ENCODE measurements at regions not wholly inside any gene's neighbourhood (a gene's known extent, or its start where the extent isn't known, plus 50 kb on each side); places are given as distances from the start of the nearest gene placed in this dataset.

DNA sequence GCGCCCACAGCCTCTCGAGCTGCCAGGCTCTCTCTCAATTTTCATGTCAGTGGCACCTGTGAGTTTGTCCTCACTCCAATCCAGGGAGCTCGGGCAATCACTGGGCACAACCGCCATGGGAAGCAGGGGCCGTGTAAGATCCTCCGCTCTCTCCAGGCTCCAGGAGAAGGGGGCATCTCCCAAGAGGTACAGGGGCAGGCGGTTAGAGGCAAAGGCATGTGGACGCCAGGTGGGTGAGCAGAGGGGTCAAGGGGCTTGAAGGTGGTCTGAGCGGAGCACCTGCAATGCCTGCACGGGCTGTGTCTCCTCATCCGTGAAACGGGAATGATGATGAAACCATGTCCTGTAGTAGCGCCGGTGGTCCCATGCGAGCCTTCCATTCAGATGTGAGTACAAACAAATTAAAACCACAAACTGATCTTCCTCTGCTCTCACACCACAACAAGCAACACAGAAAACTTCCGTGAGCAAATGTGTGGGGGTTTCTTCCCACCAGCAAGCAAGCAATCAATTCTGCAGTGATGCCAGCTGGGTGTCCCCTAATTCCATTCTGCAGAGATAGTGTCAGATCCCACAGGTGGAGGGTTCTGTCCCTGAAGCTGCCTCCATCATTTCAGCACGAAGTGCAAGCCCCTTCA is 222.5 kb upstream of the PMEPA1 start:
- TF ChIP-seq POLR2A (IDR thresholded peaks at IDR 0.05; ENCODE audit: borderline replicate concordance, extremely low read depth, insufficient read depth, insufficient read length) (no peak), ZNF274 (IDR thresholded peaks at IDR 0.05; ENCODE audit: low read depth, low read length) (no peak), RAD21 (IDR thresholded peaks at IDR 0.05; ENCODE audit: low read depth) (no peak), EZH2phosphoT487 (IDR thresholded peaks at IDR 0.05; ENCODE audit: borderline replicate concordance) (no peak), FOSL1 (IDR thresholded peaks at IDR 0.05; ENCODE audit: low read depth) (no peak), ELF1 (IDR thresholded peaks at IDR 0.05; ENCODE audit: borderline replicate concordance, low read depth) (no peak), POLR2AphosphoS5 (IDR thresholded peaks at IDR 0.05; ENCODE audit: low read depth, low read length) (no peak)
- TF ChIP-seq, protein P1, sequence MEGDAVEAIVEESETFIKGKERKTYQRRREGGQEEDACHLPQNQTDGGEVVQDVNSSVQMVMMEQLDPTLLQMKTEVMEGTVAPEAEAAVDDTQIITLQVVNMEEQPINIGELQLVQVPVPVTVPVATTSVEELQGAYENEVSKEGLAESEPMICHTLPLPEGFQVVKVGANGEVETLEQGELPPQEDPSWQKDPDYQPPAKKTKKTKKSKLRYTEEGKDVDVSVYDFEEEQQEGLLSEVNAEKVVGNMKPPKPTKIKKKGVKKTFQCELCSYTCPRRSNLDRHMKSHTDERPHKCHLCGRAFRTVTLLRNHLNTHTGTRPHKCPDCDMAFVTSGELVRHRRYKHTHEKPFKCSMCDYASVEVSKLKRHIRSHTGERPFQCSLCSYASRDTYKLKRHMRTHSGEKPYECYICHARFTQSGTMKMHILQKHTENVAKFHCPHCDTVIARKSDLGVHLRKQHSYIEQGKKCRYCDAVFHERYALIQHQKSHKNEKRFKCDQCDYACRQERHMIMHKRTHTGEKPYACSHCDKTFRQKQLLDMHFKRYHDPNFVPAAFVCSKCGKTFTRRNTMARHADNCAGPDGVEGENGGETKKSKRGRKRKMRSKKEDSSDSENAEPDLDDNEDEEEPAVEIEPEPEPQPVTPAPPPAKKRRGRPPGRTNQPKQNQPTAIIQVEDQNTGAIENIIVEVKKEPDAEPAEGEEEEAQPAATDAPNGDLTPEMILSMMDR (IDR thresholded peaks at IDR 0.05 in 2 of 3, conservative IDR thresholded peaks at IDR 0.05 in 1 of 3; ENCODE audit: borderline replicate concordance in 1 of 3, insufficient read depth in 1 of 3, low read depth in 2 of 3, low read length in 2 of 3): no peak
- TF ChIP-seq, protein P2, sequence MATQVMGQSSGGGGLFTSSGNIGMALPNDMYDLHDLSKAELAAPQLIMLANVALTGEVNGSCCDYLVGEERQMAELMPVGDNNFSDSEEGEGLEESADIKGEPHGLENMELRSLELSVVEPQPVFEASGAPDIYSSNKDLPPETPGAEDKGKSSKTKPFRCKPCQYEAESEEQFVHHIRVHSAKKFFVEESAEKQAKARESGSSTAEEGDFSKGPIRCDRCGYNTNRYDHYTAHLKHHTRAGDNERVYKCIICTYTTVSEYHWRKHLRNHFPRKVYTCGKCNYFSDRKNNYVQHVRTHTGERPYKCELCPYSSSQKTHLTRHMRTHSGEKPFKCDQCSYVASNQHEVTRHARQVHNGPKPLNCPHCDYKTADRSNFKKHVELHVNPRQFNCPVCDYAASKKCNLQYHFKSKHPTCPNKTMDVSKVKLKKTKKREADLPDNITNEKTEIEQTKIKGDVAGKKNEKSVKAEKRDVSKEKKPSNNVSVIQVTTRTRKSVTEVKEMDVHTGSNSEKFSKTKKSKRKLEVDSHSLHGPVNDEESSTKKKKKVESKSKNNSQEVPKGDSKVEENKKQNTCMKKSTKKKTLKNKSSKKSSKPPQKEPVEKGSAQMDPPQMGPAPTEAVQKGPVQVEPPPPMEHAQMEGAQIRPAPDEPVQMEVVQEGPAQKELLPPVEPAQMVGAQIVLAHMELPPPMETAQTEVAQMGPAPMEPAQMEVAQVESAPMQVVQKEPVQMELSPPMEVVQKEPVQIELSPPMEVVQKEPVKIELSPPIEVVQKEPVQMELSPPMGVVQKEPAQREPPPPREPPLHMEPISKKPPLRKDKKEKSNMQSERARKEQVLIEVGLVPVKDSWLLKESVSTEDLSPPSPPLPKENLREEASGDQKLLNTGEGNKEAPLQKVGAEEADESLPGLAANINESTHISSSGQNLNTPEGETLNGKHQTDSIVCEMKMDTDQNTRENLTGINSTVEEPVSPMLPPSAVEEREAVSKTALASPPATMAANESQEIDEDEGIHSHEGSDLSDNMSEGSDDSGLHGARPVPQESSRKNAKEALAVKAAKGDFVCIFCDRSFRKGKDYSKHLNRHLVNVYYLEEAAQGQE (IDR thresholded peaks at IDR 0.05; ENCODE audit: low read depth): no peak
- TF ChIP-seq, protein P3, sequence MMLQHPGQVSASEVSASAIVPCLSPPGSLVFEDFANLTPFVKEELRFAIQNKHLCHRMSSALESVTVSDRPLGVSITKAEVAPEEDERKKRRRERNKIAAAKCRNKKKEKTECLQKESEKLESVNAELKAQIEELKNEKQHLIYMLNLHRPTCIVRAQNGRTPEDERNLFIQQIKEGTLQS (IDR thresholded peaks at IDR 0.05): no peak
- TF ChIP-seq, protein P4, sequence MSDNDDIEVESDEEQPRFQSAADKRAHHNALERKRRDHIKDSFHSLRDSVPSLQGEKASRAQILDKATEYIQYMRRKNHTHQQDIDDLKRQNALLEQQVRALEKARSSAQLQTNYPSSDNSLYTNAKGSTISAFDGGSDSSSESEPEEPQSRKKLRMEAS (IDR thresholded peaks at IDR 0.05): no peak

Measured in HCT116 (cell line).